Kidney glomerular epithelial cell (primary cell): ENCODE measurements at regions not wholly inside any gene's neighbourhood (a gene's known extent, or its start where the extent isn't known, plus 50 kb on each side); places are given as distances from the start of the nearest gene placed in this dataset.
"Not testable (repeated sequence)": the region's sequence is repeated elsewhere in the genome, so short reads cannot be mapped to it uniquely, and the experiment has no call there.

Experiments
- DNase-seq: peaks from one replicate; lab custom pipeline; 2025; lab: John Stamatoyannopoulos, UW

DNA sequence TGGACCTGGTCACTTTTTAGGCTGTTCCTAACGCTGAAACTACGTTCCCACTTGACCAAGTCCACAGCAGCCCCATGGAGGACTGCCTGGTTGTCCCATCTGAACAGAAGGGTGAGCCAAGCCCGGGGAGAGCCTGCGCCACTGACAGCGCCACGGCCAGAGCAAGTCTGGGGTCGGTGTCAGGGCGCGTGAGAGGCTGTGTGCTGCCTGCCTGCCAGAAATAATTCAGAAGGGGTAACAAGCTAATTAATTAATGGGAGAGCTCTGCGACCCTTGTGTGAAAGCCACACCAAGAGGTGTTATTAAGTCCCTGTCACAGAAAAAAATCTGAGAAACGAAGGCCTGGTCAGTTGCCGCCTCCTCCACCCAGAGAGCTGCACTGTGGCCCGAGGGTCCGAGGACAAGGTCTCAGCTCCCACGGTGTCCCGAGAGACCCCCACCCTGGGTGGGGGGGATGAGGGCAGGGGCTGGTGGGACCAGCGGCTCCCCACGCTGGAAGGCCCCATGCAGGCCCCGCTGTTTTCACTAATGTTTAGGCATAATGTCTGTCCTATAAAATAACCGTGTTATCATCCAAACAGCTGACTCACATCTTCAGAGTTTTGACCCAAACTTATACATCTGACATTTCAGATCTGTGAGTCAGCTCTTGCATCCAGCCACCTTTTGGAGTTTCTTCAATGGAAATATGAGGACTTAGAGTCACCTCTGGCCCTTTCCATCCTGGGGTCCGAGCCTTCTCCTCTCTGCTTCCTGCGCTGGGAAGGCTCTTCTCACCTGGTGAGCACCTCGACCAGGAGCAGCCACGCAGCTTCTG is 58.5 kb downstream of the DLL1 start:
- DNase-seq: no peak

DNA sequence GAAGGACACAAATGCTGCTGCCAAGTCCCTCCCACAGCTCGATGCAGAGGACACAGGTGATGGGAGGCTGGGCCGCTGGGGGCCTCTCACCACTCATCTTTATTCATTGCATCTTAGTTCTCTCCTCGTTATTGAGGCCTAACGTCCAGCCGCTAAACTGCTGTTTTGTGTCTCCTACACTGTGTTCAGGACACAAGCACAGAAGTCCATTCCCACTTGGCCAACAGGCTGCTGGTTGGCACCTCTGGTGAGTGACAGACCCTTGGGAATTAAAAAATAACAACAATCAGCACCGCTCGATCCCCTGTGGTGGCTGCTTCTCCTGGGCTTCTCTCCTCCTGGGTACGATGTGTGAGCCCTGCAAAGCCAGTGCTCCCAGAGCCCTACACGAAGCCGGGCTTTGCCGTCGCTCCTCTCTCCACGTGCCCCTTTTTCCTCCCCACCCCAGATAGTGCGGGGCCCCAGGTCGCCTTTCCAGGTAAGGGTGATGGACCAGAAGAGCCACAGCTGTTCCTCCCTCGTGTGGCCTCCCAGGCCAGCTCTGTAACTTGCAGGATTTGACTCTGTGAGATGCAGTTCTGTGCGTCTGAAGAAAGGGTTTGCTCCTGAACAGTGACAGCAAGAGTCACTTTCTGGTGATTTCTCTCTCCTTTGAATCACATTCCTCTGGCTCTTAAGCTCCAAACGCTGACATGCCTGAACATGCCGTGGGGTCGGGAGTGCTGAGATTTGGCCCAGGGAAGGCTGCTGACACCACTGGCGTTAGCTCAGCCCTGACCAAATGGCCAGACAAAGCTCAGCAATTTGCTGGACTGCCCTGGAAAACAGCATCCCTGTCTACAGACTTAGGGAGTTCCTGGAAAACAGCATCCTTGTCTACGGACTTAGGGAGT is 59.3 kb downstream of the DLL1 start:
- DNase-seq: no peak

DNA sequence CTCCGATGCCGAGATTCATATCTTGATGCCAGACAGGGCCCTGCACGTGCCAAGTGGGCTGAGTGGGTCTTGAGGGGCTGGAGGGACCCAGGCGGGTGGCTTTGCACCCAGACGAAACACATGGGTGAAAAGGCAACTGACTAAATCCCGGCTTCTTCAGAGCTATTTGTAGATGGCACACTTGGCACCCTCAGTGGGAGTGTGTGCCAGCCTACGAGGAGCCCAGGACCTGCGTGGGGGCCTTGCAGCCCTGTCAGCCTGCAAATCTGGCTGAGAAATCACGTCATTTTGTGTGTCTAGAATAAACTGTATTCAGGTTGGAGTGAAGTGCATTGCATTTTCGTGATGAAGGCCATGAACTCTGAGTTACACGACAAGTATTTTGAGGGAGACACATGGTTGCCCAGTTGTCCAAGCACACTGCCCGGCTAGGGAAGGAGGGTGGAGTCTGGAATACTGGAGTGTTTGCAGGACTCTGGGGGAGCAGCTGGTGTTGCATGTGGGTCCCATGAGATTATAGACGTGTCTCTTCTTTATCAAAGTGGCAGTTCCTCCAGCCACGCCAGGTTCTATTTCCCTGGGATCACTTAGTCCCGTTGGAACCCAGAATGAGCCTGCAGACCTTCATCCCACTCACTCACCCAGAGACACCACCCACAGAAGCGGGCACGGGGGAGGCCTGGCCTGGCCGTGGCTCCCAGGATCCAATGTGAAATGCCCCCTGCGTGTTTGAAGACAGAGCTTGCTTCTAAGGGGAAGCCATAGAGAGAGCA is 60.2 kb downstream of the DLL1 start:
- no peak for DNase-seq

DNA sequence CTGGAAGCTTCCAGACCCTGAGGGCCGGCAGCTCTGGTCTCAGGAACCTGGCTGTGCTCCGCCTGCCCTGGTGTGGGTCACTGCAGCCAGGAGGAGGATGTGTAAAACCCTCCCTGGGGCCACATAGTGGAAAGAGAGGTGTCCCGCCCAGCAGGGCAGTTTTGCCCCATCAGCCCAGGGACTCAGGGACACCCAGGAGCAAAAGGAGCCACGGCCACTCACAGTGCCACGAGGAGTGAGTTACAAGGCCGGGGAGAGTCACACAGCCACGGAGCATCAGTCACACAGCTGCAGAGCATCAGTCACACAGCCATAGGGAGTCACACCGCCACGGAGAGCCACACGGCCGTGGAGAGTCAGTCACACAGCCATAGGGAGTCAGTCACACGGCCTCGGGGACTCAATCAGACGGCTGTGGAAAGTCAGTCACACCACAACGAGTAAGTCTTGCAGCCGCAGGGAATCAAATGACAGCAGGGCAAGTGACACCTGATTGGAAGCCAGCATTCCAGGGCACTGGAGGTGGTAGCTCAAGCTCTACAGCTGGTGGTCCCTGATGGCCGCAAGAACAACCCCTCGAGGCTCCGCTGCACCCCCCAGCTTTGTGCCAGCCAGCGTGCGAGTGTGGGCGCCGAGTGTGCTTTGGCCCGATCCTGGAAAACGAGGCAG is 60.9 kb downstream of the DLL1 start:
- DNase-seq: no peak

DNA sequence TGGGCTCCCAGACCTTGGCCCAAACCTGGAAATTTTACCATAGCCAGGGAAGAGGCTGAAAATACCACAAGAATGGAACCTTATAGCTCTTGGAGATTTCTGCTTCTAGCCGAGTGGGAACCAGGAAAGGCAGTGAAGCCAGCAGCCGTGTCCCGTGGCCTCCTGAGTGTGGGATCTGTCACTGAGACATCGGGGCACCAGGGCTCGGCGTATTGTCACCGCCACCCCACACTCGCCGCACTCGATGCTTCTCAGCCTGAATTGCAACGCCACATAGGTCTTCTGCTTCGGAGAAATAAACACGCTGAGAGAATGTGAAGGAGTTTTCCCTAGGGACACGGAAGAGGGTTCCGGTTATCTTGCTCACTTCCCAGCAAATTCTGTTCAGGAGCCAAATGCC is 61.5 kb downstream of the DLL1 start:
- no peak for DNase-seq

DNA sequence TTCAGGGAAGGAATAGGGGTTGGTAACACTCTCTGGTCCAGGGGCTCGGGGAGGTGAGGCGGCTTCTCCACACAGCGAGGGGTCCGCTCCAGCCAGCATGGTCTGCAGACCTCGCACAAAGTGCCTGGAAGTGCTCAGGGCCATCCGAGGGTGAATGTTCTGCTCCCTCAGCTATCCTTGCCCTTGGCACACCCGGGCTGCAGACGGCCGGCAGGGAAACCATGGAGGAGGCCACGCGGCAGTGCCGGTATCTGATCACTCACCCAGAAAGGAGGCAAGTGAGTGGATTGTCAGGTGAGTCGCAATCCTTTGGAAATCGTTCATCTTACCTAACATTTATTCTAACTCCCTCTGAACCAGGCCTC is 62.0 kb downstream of the DLL1 start:
- no peak for DNase-seq

DNA sequence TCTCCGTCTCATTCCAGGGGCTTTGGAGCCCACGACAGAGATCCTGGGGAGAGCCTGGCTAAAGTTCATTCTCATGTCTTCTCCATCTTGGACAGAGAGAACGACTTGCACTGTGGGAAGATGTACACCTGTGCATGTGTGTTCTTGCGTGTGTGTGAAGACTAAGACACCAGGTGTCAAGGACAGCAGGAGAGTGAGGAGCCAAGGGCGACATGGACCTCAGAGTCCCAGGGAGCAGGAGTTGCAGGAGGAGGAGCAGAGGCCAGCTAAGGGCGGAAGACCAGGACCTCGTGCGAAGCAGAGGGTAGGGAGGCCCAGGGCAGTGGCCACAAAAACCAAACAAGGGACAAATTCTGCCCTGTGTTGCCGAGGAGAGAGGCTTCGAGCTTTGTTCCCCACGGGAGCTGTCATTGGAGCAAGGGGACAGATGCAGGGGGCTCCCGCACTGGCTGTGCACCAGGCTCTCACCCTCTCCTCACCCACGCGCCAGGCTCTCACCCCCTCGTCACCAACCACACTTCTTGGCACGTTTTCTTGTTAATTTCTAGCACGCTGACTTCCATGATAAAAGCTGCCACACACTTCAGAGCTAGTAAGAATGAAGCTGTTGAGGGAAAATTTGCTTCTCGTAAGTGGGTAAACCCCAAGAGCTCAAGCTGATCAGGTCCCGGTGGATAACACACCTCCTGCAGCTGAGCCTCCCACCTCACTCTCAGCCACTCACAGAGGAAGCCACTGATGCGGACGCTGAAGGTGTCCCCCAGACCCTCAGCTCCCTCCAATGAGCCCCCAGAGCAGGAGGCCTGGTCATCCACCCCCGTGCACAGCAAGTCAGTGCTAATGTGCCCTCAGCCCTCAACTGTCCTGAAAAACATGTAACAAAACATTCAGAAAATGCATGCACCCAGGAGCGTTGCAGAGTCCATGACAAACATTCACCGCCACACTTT is 62.6 kb downstream of the DLL1 start:
- DNase-seq: no peak

DNA sequence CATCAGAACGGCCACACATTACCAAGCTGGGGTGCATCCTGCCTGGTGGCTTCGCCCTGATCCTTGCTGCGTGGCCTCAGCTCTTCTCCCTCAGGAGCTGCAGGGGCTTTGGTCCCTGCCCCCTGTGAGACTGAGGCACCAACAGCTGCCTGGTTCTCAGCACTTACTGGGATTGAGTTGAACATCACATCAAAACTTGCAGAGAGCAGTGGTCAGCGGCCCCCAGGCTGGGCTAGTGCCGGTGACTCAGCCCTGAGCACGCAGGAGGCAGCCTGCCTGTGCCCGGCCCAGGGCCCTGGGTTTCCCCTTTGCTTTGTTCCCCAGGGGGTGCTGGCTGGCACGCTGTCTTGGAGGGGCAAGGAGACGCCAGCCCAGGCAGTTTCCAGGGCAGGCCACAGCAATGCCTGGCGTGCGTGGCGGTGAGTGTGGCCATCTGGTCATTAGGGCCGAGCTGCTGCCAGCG is 63.3 kb downstream of the DLL1 start:
- no peak for DNase-seq

DNA sequence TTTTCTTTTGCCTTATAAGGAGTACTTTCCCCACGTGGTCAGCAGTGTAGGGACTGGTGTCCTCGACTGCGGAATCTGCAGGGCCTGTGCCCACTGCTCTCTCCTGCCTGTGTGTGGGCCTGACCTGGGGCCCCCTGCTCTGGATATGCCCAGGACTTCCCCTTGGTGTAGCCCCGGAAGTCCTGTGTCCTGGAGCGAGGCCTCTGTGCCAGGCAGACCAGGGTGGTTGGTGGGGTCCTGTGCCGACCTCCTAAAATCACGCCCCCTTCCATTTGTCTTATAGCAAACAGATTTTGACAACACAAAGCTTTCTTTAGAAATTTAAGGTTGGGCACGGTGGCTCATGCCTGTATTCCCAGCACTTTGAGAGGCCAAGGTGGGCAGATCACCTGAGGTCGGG is 64.2 kb downstream of the DLL1 start:
- no peak for DNase-seq

DNA sequence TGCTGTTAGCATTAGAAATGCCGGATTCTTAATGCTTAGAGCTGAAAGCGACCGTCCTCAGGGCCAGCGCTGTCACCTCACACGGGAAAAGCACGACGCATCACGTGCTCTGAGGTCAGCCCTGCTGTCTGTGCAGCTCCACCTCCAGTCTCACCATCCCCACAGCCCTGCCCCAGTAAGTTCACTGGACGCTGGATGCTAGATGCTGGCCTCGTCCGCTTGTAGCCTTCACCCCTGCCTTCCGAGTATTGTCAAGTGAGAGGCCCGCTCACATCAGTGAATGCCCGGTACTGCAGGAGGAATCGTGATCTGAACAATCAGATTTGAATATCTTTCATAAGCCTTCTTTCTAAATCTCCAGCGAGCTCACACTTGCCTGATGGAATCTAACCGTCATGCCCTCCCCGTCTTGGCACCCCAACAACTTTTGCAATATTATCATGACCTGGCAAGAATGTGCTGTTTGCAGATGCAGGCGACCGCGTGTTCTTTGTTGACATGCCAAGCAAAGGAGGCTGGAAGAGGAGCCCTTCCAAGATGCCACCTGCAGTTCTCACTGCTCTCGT is 64.9 kb downstream of the DLL1 start:
- DNase-seq: no peak

DNA sequence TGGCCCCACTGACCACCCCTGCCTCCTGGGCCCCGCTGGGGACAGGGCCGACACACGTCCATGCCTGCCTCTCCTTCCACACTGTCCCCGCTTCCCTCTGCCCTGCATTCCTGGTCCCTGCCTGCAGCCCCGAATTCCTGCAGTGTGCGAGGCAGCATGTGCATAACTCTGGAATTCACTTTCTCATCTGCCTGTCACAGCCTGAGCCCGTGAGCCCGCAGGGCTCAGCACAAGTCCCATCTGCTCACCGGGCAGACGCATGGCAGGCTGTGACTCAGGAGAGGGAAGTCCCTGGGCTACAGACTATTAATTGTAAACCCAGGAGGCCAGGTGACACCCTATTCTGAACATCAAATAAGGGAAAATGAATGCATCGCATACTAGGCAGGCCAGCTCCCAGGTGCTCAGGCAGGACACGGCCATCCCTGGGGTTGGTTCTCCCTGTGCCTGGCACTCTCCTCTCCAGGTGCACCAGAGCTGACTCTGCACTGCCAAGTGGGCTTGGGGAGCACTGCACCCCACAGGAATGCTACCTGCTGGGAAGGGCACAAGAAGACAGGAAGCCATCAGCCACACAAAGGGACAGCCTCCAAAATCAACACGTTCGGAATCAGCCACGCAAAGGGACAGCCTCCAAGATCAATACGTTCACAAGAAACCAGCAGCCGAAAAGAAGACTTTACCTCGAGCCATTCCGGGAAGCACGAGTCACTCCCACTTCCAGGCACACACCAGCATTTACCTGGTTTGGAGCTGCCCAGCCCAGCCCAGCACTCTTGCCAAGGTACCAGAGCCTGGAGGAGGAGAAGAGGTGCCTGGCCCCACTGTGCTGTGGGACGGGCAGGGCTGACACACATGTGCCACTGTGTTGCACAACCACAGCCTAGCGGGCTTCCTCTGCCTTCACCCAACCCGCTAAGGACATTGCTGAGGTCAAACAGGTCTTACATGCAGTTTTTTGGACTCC is 65.9 kb downstream of the DLL1 start:
- peak; percentile 7 for DNase-seq

DNA sequence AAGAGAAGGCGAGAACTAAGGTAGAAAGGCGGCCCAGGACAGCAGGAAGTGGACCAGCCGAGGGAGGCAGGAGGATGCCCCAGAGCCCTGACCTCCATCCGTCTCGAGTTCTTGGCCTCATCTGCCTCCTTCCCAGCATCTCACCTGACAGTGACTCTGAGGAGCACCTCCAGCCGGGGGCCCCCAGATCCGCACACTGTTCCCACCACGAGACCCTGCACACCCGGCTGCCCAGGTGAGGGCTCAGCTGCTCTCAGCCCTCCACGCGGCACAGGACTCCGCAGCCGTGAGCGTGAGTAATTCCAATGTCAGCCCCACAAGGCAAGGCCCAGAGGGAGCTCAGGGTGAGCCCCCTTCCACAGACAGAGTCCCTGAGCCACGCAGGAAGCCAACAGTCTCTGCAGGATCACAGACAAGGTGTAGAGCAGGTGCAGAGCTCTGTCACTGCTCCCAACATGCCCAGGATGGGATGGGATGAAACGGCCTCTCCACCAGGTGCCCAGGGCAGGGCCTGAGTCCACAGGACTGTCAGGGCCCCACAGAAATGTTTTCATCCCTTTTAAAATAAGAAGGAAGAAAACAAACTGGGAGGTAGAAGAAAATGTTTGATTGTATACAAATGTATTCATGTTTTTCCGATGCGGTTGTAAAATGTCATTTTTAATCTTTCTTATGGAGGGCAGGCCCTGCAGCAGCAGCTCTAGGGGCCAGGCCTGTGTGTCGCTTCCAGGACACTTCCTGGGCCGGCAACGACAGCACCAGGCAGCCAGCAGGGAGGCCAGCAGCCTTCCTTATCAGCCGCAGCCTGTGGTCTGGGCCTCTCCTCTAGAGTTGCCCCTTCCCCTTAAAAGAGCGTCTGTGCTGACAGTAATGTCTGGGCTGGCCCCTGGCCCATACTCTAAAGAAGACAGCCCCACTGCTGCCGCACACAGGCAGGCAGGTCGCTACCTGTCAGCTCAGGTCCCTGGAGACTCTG is 66.9 kb downstream of the DLL1 start:
- DNase-seq: no peak

DNA sequence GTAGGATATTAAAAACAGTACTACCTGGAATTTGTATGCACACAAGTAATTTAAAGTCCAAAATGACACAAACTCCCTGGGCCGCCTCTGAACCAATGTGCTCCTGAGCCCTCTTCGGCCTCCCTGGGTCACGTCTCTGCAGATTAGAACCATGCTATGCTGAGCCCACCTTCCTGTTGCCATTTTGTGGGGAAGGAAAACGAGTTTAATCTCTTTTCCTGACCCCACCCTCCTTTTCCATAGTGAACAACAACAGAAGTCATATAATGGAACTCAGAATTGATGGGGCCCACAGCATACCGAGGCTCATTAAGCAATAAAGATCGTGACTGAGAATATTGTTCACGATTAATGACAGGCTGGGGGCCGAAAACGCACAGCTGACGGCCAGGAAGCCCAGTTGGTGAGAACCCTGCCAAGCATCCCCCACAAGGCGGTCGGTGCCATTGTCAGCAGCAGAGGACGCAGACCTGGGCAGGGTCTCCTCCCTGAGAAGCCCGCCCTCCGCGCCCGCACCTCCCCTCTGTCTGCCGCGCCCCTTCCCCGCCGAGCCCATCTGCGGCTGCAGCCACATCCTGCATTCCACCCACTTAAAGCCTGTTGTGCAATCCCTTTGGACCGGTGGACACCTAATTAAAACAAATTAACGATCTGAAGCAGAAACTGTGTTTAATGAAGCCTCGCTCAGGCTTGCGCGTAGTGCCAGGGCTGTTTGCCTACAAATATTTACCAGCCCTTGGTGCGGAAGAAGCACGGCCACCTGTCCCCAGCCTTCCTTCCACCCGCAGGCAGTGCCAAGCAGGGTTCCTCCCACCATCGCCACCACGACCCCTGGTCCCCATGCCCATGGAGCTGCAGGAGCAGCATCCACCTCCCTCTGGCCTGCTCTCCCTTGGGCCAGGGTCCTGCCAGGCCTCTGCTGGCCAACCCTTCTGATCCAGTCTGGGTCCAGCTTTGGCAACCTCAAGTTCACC is 68.1 kb downstream of the DLL1 start:
- no peak for DNase-seq

DNA sequence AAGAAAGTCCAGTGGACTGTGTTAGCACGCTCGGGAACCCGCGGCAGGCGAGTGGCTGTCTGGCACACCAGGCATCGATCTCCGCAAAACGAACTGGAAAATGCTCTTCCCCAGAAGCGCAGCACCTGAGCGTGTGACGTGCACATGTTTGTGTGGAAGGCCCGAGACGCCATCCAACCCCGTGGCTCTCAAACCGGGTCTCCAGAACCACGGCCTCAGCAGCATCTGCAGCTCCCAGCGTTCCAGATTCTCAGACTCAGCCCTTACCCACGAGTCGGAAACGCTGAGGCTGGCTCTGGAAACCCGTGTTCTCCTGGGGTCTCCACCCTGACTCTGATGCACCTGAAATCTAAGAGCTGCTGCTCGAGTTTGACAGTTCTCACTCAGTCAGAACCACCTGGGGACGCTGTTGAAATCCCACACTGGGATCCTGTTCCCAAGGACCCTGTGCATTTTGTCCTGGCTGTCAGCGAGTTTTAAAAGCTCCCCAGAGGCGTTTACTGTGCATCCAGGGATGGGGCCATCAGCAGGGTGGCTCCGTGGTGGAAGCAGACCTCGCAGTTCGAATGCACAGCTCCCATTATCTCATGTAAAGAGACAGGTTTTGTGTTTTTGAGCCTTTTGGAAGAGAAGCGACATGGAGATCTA is 69.0 kb downstream of the DLL1 start:
- DNase-seq: no peak

DNA sequence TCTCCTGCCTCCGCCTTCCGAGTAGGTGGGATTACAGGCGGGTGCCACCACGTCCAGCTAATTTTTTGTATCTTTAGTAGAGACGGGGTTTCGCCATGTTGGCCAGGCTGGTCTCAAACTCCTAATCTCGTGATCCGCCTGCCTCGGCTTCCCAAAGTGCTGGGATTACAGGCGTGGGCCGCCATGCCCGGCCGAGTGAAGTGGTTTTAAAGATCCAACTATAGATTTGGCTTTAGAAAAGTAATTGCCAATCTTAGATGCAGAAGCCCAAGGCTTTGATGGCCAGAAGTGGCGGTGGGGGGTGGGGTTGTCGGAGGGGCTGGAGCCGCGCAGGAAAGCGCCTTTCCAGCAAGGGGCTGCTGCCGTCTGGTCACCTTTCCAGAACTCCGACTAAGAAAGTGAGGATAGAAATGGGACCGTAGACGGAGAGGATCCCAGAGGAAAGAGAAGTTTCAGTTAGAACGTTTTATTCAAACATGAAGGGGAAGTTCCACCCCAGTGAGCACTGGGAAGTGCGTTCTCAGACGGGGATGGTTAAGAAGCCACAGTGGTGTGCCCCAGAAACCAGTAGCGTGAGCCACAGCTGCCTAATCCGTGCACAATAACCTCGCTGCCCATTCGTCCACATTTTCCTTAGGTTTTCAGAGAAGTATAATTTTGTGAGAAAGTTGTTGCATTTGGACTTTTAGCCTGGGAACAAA is 69.7 kb downstream of the DLL1 start:
- DNase-seq: no peak

DNA sequence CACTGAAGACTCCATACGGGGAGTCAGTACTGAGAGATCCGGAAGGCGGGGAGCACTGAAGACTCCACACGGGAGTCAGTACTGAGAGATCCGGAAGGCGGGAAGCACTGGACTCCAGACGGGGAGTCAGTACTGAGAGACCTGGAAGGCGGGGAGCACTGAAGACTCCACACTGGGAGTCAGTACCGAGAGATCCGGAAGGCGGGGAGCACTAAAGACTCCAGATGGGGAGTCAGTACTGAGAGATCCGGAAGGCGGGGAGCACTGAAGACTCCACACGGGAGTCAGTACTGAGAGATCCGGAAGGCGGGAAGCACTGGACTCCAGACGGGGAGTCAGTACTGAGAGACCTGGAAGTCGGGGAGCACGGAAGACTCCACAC is 77.2 kb downstream of the DLL1 start:
- not testable (repeated sequence) for DNase-seq
